Caco-2 (cell line): ENCODE measurements at regions not wholly inside any gene's neighbourhood (a gene's known extent, or its start where the extent isn't known, plus 50 kb on each side); places are given as distances from the start of the nearest gene placed in this dataset.

Source experiments
- BruUV-seq: library from RNA; stranded (reverse); fragments of 400-500 nt; replicated peaks from 2 replicates; lab custom pipeline; 2021; lab: Mats Ljungman, UMichigan
- CTCF ChIA-PET: fragments of 300-600 bp; sonication (Branson Sonifier 250); formaldehyde crosslinking; loops from one replicate; lab custom pipeline; 2022; ENCODE audit warnings: antibody characterized with exemption; lab: Charles Lee
- POLR2A ChIA-PET: fragments of 300-600 bp; sonication (Branson Sonifier 250); formaldehyde crosslinking; loops from one replicate; lab custom pipeline; 2022; ENCODE audit warnings: antibody characterized with exemption; lab: Charles Lee
- DNase-seq, 2 experiments: peaks; one replicate each; pipeline versions ENCODE4 v3.0.0 to v3.0.0-alpha.2; 2020 to 2022
- H3K27me3 ChIP-seq: replicated peaks from 2 replicates; pipeline ENCODE4 v1.6.0; 2011; ENCODE audit warnings: low read length; ENCODE audit not compliant: control insufficient read depth, insufficient read depth
- H3K36me3 ChIP-seq: 2 replicates; pipeline ENCODE4 v1.5.1; 2011; ENCODE audit warnings: low read length; ENCODE audit not compliant: control insufficient read depth, insufficient read depth
- H3K4me1 ChIP-seq: fragments of 250-450 bp; sonication (Bioruptor Pico); 2 replicates; pipeline ENCODE4 v1.5.1; 2020; ENCODE audit warnings: mild to moderate bottlenecking
- H3K4me3 ChIP-seq: 2 replicates; pipeline ENCODE4 v1.5.1; 2011; ENCODE audit warnings: low read depth, mild to moderate bottlenecking, control low read depth, low read length
- H3K9me3 ChIP-seq: fragments of 250-450 bp; sonication (Bioruptor Pico); 2 replicates; pipeline ENCODE4 v1.5.1; 2020; ENCODE audit warnings: mild to moderate bottlenecking, moderate library complexity
- H3K27ac Mint-ChIP-seq: one replicate; pipeline ENCODE4 v1.8.0; 2022; ENCODE audit warnings: mixed read lengths; ENCODE audit not compliant: unreplicated experiment
- H3K27me3 Mint-ChIP-seq: one replicate; pipeline ENCODE4 v1.8.0; 2022; ENCODE audit warnings: mixed read lengths; ENCODE audit not compliant: insufficient read depth, unreplicated experiment
- H3K36me3 Mint-ChIP-seq: one replicate; pipeline ENCODE4 v1.8.0; 2022; ENCODE audit warnings: mild to moderate bottlenecking, mixed read lengths; ENCODE audit not compliant: insufficient read depth, unreplicated experiment
- H3K4me1 Mint-ChIP-seq: one replicate; pipeline ENCODE4 v1.8.0; 2022; ENCODE audit warnings: low read depth, mixed read lengths; ENCODE audit not compliant: unreplicated experiment
- H3K4me3 Mint-ChIP-seq: one replicate; pipeline ENCODE4 v1.8.0; 2022; ENCODE audit warnings: mild to moderate bottlenecking, moderate library complexity, mixed read lengths; ENCODE audit not compliant: unreplicated experiment
- H3K9me3 Mint-ChIP-seq: one replicate; pipeline ENCODE4 v1.8.0; 2022; ENCODE audit warnings: mixed read lengths; ENCODE audit not compliant: unreplicated experiment
- CTCF ChIP-seq, 2 experiments: fragments of 200-600 bp in 1 of 2; IDR thresholded peaks; 1 replicate in 1 of 2; 2 replicates in 1 of 2; pipeline versions ENCODE4 v1.5.1 to v1.8.0; 2011 to 2022; ENCODE audit warnings: antibody characterized with exemption in 1 of 2, control low read depth in 1 of 2, inconsistent platforms in 1 of 2, low read depth in 1 of 2, low read length in 1 of 2, mild to moderate bottlenecking in 1 of 2, moderate library complexity in 1 of 2; ENCODE audit not compliant: insufficient read depth in 1 of 2, severe bottlenecking in 1 of 2, unreplicated experiment in 1 of 2
- intact Hi-C: fragments of 100-400 bp; cut with micrococcal nuclease; formaldehyde crosslinking; loops from one replicate; pipeline ENCODE4 v1.10.0; 2022; ENCODE audit not compliant: unreplicated experiment

- Histone ChIP-seq H3K4me3 (no peak overlapping the region), H3K36me3 (no peaks in the 10 kb centered on the region), H3K9me3 (no peaks in the 10 kb centered on the region), H3K4me1 (no peaks in the 10 kb centered on the region), H3K27me3 (no peaks in the 10 kb centered on the region)
- no peak for TF ChIP-seq CTCF (IDR thresholded peaks at IDR 0.05; ENCODE audit: insufficient read depth in 1 of 2, low read depth in 1 of 2, low read length in 1 of 2, severe bottlenecking in 1 of 2, unreplicated experiment in 1 of 2)
- Mint-ChIP-seq H3K9me3 (no peaks in the 10 kb centered on the region), H3K27ac (no peak overlapping the region), H3K4me1 (no peaks in the 10 kb centered on the region), H3K36me3 (no peaks in the 10 kb centered on the region), H3K27me3 (no peaks in the 10 kb centered on the region), H3K4me3 (no peak overlapping the region)
- ChIA-PET CTCF (no interaction called here), POLR2A (no interaction called here)
- no TSS peak for BruUV-seq
- intact Hi-C loops = no loop called here
- DNase-seq = no peak
These were observed 442.1 kb downstream of the TLE4 start for GRCh38 chr9:80013891-80014290.

- ChIA-PET POLR2A (no interaction called here), CTCF (interaction anchor here (0.6 kb wide), 1 partner anchor 29 kb away, joined by 4 read pairs; no protein-coding TSS in a partner anchor)
- H3K9me3 ChIP-seq = no peaks in the 10 kb centered on the region
- H3K27ac Mint-ChIP-seq = no peak overlapping the region
- H3K27me3 ChIP-seq = no peaks in the 10 kb centered on the region
- intact Hi-C loops = no loop called here
- H3K36me3 Mint-ChIP-seq = no peaks in the 10 kb centered on the region
- TF ChIP-seq CTCF (IDR thresholded peaks at IDR 0.05; ENCODE audit: insufficient read depth in 1 of 2, low read depth in 1 of 2, low read length in 1 of 2, severe bottlenecking in 1 of 2, unreplicated experiment in 1 of 2) = no peak
- no peaks in the 10 kb centered on the region for H3K9me3 Mint-ChIP-seq
- no TSS peak for BruUV-seq
- no peaks in the 10 kb centered on the region for H3K4me1 Mint-ChIP-seq
- no peak overlapping the region for H3K4me3 ChIP-seq
- H3K4me3 Mint-ChIP-seq = no peak overlapping the region
- no peak for DNase-seq
- H3K4me1 ChIP-seq = no peaks in the 10 kb centered on the region
- no peaks in the 10 kb centered on the region for H3K27me3 Mint-ChIP-seq
- H3K36me3 ChIP-seq = no peaks in the 10 kb centered on the region
These were observed 441.0 kb downstream of the TLE4 start for GRCh38 chr9:80012557-80013330.

- CTCF ChIA-PET = no interaction called here
- BruUV-seq = no TSS peak
- intact Hi-C loops = no loop called here
- POLR2A ChIA-PET = no interaction called here
- no peaks in the 10 kb centered on the region for H3K9me3 Mint-ChIP-seq
- H3K9me3 ChIP-seq = no peaks in the 10 kb centered on the region
- H3K27ac Mint-ChIP-seq = no peak overlapping the region
- H3K4me3 ChIP-seq = no peak overlapping the region
- H3K4me3 Mint-ChIP-seq = no peak overlapping the region
- H3K36me3 Mint-ChIP-seq = no peaks in the 10 kb centered on the region
- DNase-seq = no peak
- no peaks in the 10 kb centered on the region for H3K27me3 Mint-ChIP-seq
- H3K36me3 ChIP-seq = no peaks in the 10 kb centered on the region
- H3K27me3 ChIP-seq = no peaks in the 10 kb centered on the region
- H3K4me1 Mint-ChIP-seq = no peaks in the 10 kb centered on the region
- H3K4me1 ChIP-seq = no peaks in the 10 kb centered on the region
- TF ChIP-seq CTCF (IDR thresholded peaks at IDR 0.05; ENCODE audit: insufficient read depth in 1 of 2, low read depth in 1 of 2, low read length in 1 of 2, severe bottlenecking in 1 of 2, unreplicated experiment in 1 of 2) = no peak
These were observed 437.4 kb downstream of the TLE4 start for GRCh38 chr9:80009204-80009603.
